ENCODE measurements at regions not wholly inside any gene's neighbourhood (a gene's known extent, or its start where the extent isn't known, plus 50 kb on each side); places are given as distances from the start of the nearest gene placed in this dataset.

DNA sequence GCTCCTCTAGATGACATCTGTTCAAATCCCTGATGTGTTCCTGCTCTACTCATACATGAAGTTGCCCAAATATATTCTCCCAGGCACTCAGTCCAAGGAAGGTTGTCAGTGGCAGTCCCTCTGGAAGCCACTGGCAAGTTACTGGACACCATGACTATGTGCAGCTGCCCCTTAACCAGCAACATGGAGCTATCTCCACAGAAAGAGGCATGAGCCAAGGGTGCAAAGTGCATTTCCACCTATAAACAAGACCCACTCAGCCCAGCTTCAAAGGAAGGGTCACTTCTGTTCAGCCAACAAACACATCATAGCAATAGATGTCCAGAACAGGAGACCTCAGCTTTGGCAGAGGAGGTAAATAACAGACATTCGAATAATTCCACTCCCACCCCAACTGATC lies 217.6 kb upstream of the PMEPA1 start:
- H3K9me1 ChIP-seq (ENCODE audit: insufficient read depth, low read length), result no peaks in the 10 kb centered on the region
- no peak overlapping the region for H4K5ac ChIP-seq (ENCODE audit: low read depth, low read length)
- H3K27ac ChIP-seq (ENCODE audit: insufficient read depth, low read length), result no peak overlapping the region
- no peak for DNase-seq
- intact Hi-C loops (cut with micrococcal nuclease), result no loop called here
- H2BK20ac ChIP-seq (ENCODE audit: low read depth, low read length), result no peak overlapping the region
- H4K20me1 ChIP-seq (ENCODE audit: insufficient read depth, low read length), result no peaks in the 10 kb centered on the region
- TF ChIP-seq BHLHE40 (IDR thresholded peaks at IDR 0.05; ENCODE audit: low read depth, low read length) (no peak), MAZ (IDR thresholded peaks at IDR 0.05; ENCODE audit: borderline replicate concordance, low read depth, low read length) (no peak), RFX5 (IDR thresholded peaks at IDR 0.05; ENCODE audit: low read depth, low read length) (no peak), MXI1 (IDR thresholded peaks at IDR 0.05; ENCODE audit: borderline replicate concordance, low read depth, low read length) (no peak), CEBPB (IDR thresholded peaks at IDR 0.05; ENCODE audit: low read depth, low read length) (no peak), RCOR1 (IDR thresholded peaks at IDR 0.05; ENCODE audit: insufficient replicate concordance, low read length) (no peak), FOS (IDR thresholded peaks at IDR 0.05; ENCODE audit: low read depth, low read length) (no peak), SMC3 (IDR thresholded peaks at IDR 0.05; ENCODE audit: low read depth, low read length) (no peak)
- TF ChIP-seq, protein P1, sequence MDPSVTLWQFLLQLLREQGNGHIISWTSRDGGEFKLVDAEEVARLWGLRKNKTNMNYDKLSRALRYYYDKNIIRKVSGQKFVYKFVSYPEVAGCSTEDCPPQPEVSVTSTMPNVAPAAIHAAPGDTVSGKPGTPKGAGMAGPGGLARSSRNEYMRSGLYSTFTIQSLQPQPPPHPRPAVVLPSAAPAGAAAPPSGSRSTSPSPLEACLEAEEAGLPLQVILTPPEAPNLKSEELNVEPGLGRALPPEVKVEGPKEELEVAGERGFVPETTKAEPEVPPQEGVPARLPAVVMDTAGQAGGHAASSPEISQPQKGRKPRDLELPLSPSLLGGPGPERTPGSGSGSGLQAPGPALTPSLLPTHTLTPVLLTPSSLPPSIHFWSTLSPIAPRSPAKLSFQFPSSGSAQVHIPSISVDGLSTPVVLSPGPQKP (IDR thresholded peaks at IDR 0.05; ENCODE audit: borderline replicate concordance, low read depth, low read length), result no peak
- no peak overlapping the region for H3K56ac ChIP-seq (ENCODE audit: extremely low read depth, insufficient read depth, low read length)
- dilution Hi-C loops (cut with HindIII; ENCODE audit: low sequenced_read_pairs, unreplicated experiment), result no loop called here
- no peak overlapping the region for H3K4me3 ChIP-seq (ENCODE audit: insufficient read depth, low read depth, low read length)
- CTCF ChIA-PET, result no interaction called here
- H2AK5ac ChIP-seq (ENCODE audit: low read depth, low read length), result no peak overlapping the region
- no peak overlapping the region for H3K4ac ChIP-seq (ENCODE audit: low read depth, low read length)
- no peaks in the 10 kb centered on the region for H3K4me1 ChIP-seq (ENCODE audit: control insufficient read depth, insufficient read depth, low read length)
- H3K14ac ChIP-seq (replicated peaks; ENCODE audit: low read depth, low read length), result no peak overlapping the region
- no peak overlapping the region for H4K91ac ChIP-seq (ENCODE audit: insufficient read depth, low read depth, low read length)
- H3K9me3 ChIP-seq (ENCODE audit: control insufficient read depth, insufficient read depth, low read length), result no peaks in the 10 kb centered on the region
- no peak overlapping the region for H2AK9ac ChIP-seq (replicated peaks; ENCODE audit: low read depth, low read length, poor library complexity)
- H3K23ac ChIP-seq (ENCODE audit: low read depth, low read length), result no peak overlapping the region
- H2BK15ac ChIP-seq (ENCODE audit: low read depth, low read length), result no peak overlapping the region
- no TSS peak for BruUV-seq (replicated peaks)
- no peaks in the 10 kb centered on the region for H3K27me3 ChIP-seq (ENCODE audit: control insufficient read depth, insufficient read depth, low read length)
- H2BK120ac ChIP-seq (ENCODE audit: low read depth, low read length), result no peak overlapping the region
- in situ Hi-C loops (cut with MboI; ENCODE audit: low sequenced_read_pairs), result no loop called here
- no peak overlapping the region for H4K8ac ChIP-seq (ENCODE audit: low read depth in 2 of 2, low read length in 2 of 2)
- no CpG with 5 or more reads among the region's 1 CpG for WGBS, 2 experiments (ENCODE audit: extremely low coverage in 2 of 2, insufficient read length in 1 of 2)
- no peaks in the 10 kb centered on the region for H3K79me1 ChIP-seq (ENCODE audit: low read depth in 1 of 2, low read length in 2 of 2)
- no peak overlapping the region for H2AFZ ChIP-seq (replicated peaks; ENCODE audit: low read length, poor library complexity)
- no peak overlapping the region for H2BK5ac ChIP-seq (ENCODE audit: low read depth, low read length, poor library complexity, severe bottlenecking)
- H3K36me3 ChIP-seq (ENCODE audit: control insufficient read depth, insufficient read depth, low read length), result no peaks in the 10 kb centered on the region
- no peak overlapping the region for H3K18ac ChIP-seq (ENCODE audit: low read depth, low read length)
- no peak for ATAC-seq (ENCODE audit: low read depth)
- no peak overlapping the region for H3K9ac ChIP-seq (ENCODE audit: low read depth, low read length)
- POLR2A ChIA-PET (ENCODE audit: unreplicated experiment), result no interaction called here
- H3K4me2 ChIP-seq (ENCODE audit: low read depth, low read length), result no peak overlapping the region

Data from IMR-90 (cell line).